HG02885 (cell line): ENCODE measurements at regions not wholly inside any gene's neighbourhood (a gene's known extent, or its start where the extent isn't known, plus 50 kb on each side); places are given as distances from the start of the nearest gene placed in this dataset.
A peak's percentile ranks its signal among the peaks of the same experiment; 100 is the strongest.
"Not testable (repeated sequence)": the region's sequence is repeated elsewhere in the genome, so short reads cannot be mapped to it uniquely, and the experiment has no call there.

Source experiments
- ATAC-seq: cut with Tn5 transposase; IDR thresholded peaks from one replicate; pipeline ENCODE4 v1.9.1; 2021; ENCODE audit warnings: mild to moderate bottlenecking; ENCODE audit not compliant: unreplicated experiment, poor library complexity

- no peak for ATAC-seq
Observed at GRCh38 chr6:11388983-11389944, 148.3 kb upstream of the TMEM170B start.

DNA sequence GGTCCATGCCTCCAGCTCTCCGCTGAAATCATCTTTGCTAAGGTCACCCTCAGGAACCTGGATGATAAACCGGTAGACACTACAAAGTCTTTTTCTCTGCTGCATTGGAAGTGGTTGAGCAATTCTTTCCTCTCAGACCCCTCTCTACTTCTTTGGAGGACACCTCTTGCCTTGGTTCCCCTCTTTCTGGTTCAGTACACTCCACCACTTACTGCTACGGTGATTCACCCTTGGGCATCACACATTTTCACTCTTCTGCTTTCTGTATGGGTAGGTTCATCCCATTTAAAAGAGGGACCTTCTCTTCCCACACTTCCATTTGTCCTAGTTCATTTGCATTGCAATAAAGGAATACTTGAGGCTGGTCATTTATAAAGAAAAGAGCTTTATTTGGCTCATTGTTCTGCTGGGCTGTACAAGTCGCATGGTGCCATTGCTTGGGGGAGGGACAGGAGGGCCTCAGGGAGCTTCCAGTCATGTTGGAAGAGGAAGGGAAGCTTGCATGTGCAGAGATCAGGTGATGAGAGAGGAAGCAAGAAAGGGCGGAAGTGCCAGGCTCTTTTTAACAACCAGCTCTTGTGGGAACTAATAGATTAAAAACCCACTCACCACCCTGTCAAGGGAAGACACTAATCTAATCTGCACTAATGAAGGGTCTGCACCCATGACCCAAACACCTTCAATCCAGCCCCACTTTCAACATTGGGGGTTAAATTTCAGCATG is 149.7 kb upstream of the TMEM170B start:
- no peak for ATAC-seq

DNA sequence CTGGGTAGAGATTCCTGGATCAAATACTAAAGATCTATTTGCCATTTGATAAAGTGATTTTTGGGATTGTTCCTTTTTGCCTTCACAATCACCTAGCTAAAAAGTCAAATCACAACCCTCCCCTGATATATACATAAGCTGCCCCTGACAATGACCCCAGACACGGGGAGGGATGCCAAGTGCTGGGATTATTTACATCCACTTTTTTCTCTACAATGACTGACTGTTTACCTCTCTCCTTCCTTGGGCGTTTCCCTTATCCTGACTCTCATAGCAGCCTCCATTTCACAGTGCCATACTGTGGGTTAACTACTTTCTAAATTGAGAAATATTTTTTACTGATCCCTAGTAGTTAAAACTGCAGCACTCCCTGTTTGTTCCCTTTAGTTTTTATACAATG is 150.8 kb upstream of the TMEM170B start:
- ATAC-seq: no peak

GRCh38 chr6:11386323-11386722 is 151.2 kb upstream of the TMEM170B start:
- peak; percentile 77 for ATAC-seq

GRCh38 chr6:11384531-11385309 is 152.3 kb upstream of the NEDD9 start:
- ATAC-seq: no peak

GRCh38 chr6:11381801-11382513 is 149.5 kb upstream of the NEDD9 start:
- ATAC-seq: peak; percentile 84

DNA sequence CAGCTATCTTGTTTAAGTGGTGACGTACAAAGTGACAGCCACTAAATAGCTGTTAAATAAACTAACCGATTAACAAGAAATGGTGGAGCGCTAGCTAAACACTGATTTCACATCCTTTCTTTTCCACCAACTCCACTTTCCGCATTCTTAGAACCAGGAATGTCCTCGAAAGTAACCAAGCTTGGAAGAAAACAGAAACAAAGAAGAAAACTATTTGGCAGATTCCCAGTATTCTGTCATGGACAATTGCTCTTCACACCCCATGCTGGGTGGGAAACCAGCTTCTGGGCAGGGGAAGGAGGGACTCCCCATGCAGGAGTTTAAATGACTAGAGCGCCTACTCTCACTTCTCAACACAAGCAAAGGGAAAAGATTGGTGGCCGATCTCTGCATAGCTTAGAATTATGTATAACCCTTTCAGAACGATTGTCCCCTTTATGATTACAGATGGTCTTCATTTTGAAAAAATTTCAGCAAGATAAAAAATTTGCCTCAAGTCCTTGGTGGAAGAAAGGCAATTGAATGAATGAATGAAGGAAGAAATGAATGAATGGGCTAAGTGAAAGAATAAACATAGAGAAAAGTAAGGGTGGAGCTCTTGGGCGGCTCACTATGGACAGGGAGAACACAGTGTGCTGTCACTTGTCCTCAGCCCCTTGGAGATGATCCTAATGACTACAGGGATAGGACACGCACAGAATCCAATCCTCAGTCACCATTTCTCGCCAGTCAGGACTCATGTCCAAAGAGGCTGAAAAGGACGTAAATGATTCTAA is 148.7 kb upstream of the NEDD9 start:
- no peak for ATAC-seq

- ATAC-seq: no peak
Observed at GRCh38 chr6:11380549-11380948, 148.1 kb upstream of the NEDD9 start.

- no peak for ATAC-seq
Observed at GRCh38 chr6:11379805-11380204, 147.3 kb upstream of the NEDD9 start.

DNA sequence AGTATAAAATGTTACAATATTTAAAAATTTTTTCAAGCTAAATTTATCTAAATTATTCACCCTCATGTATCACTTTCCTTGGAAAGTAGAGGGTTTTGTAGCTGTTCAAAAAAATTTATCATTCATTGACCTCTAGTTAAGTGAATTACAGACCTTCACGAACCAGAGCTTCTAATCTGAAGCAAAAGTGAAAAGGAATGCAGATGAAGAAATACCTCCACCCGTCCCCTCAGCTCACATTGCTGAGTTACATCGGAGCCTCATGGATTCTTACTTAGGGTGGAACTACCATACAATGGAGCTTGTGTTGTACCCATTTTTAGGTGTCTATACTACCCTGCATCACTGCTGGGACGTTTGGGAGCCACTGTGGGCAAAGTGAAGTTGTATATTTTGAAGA is 146.2 kb upstream of the NEDD9 start:
- ATAC-seq: no peak

DNA sequence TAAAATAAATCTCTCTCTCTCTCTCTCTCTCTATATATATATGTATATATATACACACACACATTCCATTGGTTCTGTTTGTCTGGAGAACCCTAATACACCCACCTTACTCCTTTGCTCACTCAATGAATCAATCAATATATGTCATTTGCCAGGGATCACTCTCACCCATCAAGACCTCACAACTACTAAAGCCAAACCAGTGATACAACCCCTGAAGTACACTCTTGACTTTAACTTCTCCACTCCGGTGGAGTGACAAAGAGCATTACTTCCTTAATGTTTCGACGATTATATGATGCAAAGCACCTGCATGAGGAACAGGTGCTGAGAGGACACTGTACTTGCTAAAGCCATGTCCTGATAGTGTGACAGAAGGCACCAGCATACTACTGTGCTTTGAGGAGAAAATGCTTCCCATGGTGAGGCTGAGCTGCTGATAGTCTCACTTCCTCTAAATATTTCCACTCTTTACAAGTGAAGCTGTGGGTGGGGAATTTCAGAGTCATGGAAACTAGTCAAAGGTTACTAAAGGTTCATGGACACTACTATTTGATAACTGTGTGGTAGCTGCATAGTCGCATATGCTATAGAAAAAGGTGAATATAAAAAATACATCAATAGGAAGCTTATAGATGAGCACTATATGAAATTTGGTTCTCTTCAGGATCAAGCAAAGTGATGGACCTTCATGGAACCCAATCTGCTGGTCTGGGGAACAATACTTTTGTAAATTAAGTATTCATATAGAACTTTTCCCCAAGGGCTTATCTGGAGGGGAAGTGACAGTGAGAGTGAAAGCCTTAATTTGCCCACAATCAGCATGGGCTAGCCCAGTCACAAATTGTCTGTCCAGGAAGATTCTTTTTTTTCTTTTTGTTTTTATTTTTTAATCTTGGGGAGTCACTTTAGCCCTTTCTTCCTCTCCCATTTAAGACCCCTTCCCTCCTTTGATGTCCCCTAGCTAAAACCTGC is 141.9 kb upstream of the NEDD9 start:
- ATAC-seq: peak; percentile 97

- ATAC-seq: no peak
Observed at GRCh38 chr6:11373208-11373607, 140.7 kb upstream of the NEDD9 start.

- not testable (repeated sequence) for ATAC-seq
Observed at GRCh38 chr6:11372186-11372790, 139.8 kb upstream of the NEDD9 start.

DNA sequence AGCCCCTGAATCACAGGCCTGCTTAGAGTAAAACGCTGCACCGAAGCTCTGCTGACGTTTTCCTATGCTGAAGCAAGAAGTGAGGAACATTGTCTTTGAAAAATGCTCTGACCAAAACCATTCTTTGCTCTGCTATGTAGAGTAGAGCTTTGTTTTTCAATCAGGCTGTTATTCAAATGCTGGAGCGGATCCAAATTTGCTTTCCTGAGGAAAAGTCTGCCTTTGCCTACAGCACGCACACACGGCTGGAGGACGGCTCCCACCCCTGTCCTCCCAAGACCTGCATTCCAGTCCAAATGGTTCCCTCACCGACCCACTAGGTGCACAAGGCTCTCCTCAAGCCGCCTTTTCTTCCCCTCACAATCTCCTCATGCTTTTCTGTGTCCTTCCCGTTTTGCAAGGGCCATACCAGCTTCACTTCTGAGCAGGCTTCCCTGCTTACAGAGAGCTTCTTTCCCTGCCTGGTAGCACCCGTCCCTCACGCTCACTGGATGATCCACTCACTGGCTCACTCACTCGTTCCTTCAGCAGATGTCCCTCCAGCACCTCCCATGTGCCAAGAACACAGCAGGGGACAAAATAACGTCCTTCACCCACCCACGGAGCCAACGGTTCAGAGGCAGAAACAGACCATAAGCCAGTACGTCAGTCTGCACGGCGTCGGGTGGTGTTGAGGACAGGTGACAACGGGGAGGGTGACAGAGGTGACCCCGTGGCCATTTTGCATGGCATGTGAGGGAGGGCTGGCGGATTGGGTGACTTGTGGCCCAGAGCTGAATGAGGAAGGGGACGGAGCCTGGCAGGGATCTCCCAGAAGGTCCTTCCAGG is 137.9 kb upstream of the NEDD9 start:
- no peak for ATAC-seq

- peak; percentile 38 for ATAC-seq
Observed at GRCh38 chr6:11368760-11369159, 136.3 kb upstream of the NEDD9 start.

DNA sequence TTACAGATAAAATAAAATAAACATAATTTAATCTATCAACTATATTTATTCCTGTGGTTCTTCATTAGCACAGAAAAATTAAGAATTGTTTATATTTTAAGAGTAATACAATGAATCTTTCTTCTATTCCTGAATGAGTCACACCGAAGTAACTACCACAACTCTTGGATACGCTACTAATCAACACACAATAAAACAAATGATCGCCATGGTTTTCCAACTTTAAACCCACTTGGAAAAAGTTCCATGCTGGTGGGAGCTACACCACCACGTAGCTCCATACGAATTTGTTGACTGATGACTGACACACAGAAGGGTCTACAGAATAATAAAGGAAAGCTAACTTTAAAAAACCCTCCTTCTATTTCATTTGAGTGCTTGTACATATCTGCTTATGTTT is 135.8 kb upstream of the NEDD9 start:
- no peak for ATAC-seq

- ATAC-seq: no peak
Observed at GRCh38 chr6:11367638-11368199, 135.3 kb upstream of the NEDD9 start.
